ENCODE measurements at regions not wholly inside any gene's neighbourhood (a gene's known extent, or its start where the extent isn't known, plus 50 kb on each side); places are given as distances from the start of the nearest gene placed in this dataset.

DNA sequence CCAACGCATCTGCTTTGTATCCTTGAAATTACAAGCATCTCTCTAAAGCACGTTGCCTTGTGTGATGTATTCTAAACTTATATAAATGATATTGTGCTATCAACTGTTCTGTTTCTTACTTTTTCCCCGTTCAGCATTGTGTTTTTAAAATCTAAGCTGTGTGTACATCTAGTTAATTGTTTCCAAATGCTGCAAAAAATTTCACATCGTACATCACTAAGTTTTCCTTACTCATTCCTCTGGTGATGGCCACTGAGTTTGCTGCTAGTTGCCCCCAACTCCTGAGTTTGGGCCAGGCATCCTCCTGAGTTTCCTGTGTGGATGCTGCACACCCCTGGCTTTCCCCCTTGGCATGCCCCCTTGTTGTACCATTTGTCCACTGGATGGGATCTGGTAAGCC lies 139.7 kb downstream of the MYCN start:
- TF ChIP-seq, protein P1, sequence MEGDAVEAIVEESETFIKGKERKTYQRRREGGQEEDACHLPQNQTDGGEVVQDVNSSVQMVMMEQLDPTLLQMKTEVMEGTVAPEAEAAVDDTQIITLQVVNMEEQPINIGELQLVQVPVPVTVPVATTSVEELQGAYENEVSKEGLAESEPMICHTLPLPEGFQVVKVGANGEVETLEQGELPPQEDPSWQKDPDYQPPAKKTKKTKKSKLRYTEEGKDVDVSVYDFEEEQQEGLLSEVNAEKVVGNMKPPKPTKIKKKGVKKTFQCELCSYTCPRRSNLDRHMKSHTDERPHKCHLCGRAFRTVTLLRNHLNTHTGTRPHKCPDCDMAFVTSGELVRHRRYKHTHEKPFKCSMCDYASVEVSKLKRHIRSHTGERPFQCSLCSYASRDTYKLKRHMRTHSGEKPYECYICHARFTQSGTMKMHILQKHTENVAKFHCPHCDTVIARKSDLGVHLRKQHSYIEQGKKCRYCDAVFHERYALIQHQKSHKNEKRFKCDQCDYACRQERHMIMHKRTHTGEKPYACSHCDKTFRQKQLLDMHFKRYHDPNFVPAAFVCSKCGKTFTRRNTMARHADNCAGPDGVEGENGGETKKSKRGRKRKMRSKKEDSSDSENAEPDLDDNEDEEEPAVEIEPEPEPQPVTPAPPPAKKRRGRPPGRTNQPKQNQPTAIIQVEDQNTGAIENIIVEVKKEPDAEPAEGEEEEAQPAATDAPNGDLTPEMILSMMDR (IDR thresholded peaks at IDR 0.05) = no peak
- no peak for TF ChIP-seq POLR2A (IDR thresholded peaks at IDR 0.05)
